Esophagus squamous epithelium (tissue), 5 donors: ENCODE measurements at regions not wholly inside any gene's neighbourhood (a gene's known extent, or its start where the extent isn't known, plus 50 kb on each side); places are given as distances from the start of the nearest gene placed in this dataset.

Experiments used
- DNase-seq: peaks from one replicate; lab custom pipeline; 2025; lab: John Stamatoyannopoulos, UW
- H3K27ac ChIP-seq, 4 donors: fragments of 200-600 bp; sonication (generic); one replicate each; pipeline ENCODE4 v1.5.1; 2016 to 2019; ENCODE audit warnings: mild to moderate bottlenecking in 1 of 4
- H3K27me3 ChIP-seq, 4 donors: fragments of 200-600 bp; sonication (generic); 1 replicate in 3 of 4; 2 replicates in 1 of 4; pipeline versions ENCODE4 v1.5.1 to v1.6.0; 2017 to 2021; ENCODE audit warnings: antibody characterized with exemption in 1 of 4
- H3K36me3 ChIP-seq, 3 donors: fragments of 200-600 bp; sonication (generic); one replicate each; pipeline ENCODE4 v1.5.1; 2016 to 2019
- H3K4me1 ChIP-seq, 3 donors: fragments of 200-600 bp; sonication (generic); one replicate each; pipeline ENCODE4 v1.5.1; 2017 to 2019
- H3K4me3 ChIP-seq, 4 donors: fragments of 200-600 bp; sonication (generic); 1 replicate in 3 of 4; 2 replicates in 1 of 4; pipeline ENCODE4 v1.5.1; 2016 to 2019; ENCODE audit warnings: mild to moderate bottlenecking in 2 of 4, moderate library complexity in 1 of 4
- H3K9me3 ChIP-seq, 3 donors: fragments of 200-600 bp; sonication (generic); one replicate each; pipeline ENCODE4 v1.5.1; 2016 to 2019
- CTCF ChIP-seq, 6 experiments: fragments of 450-650 bp in 4 of 6; fragments of 200-600 bp in 2 of 6; sonication (generic) in 2 of 6; IDR thresholded peaks; one replicate each; pipeline ENCODE4 v1.5.1; 2016 to 2019; ENCODE audit warnings: antibody characterized with exemption in 6 of 6, mild to moderate bottlenecking in 4 of 6, moderate library complexity in 4 of 6
- POLR2A ChIP-seq, 4 donors: fragments of 450-650 bp; IDR thresholded peaks; one replicate each; pipeline ENCODE4 v1.6.1; 2017; ENCODE audit warnings: antibody characterized with exemption in 4 of 4, mild to moderate bottlenecking in 4 of 4, moderate library complexity in 3 of 4
- WGBS, 2 donors: methylation state at CpG; one replicate each; pipeline ENCODE4 v1.1.5; 2018; 5-methylcytosine and 5-hydroxymethylcytosine counted together
- intact Hi-C: fragments of 100-400 bp; cut with DNase I; formaldehyde crosslinking; loops from one replicate; pipeline ENCODE4 v1.15.0; 2022
- donor health status: DM: yes; HTN: yes; CAD: no.

- Histone ChIP-seq H3K4me3 (no peak overlapping the region), H3K4me1 (no peaks in the 10 kb centered on the region), H3K27ac (no peak overlapping the region), H3K27me3 (no peaks in the 10 kb centered on the region), H3K9me3 (no peaks in the 10 kb centered on the region), H3K36me3 (no peaks in the 10 kb centered on the region)
- WGBS, 2 donors = 76 to 87% methylated on average over 7 of the region's 7 CpGs
- intact Hi-C loops = loop anchor here (10.0 kb wide), 1 partner anchor 131 kb away; no protein-coding TSS in a partner anchor
- TF ChIP-seq POLR2A (IDR thresholded peaks at IDR 0.05) (no peak), CTCF (IDR thresholded peaks at IDR 0.05) (no peak)
- no peak for DNase-seq
Observed at GRCh38 chr9:7403839-7404487, 395.6 kb downstream of the DMAC1 start.

GRCh38 chr9:7403028-7403389 lies 396.6 kb downstream of the DMAC1 start:
- intact Hi-C loops = loop anchor here (10.0 kb wide), 1 partner anchor 132 kb away; no protein-coding TSS in a partner anchor
- Histone ChIP-seq H3K4me1 (no peaks in the 10 kb centered on the region), H3K4me3 (no peak overlapping the region), H3K27ac (no peak overlapping the region), H3K27me3 (no peaks in the 10 kb centered on the region), H3K9me3 (no peaks in the 10 kb centered on the region), H3K36me3 (no peaks in the 10 kb centered on the region)
- TF ChIP-seq CTCF (IDR thresholded peaks at IDR 0.05) (no peak), POLR2A (IDR thresholded peaks at IDR 0.05) (no peak)
- no peak for DNase-seq

GRCh38 chr9:7402334-7403027 lies 397.1 kb downstream of the DMAC1 start:
- no peak overlapping the region for H3K27ac ChIP-seq
- intact Hi-C loops = loop anchor here (10.0 kb wide), 1 partner anchor 132 kb away; no protein-coding TSS in a partner anchor
- H3K4me1 ChIP-seq = no peaks in the 10 kb centered on the region
- TF ChIP-seq POLR2A (IDR thresholded peaks at IDR 0.05) (no peak), CTCF (IDR thresholded peaks at IDR 0.05) (no peak)
- no peak for DNase-seq
- no peaks in the 10 kb centered on the region for H3K27me3 ChIP-seq
- no peaks in the 10 kb centered on the region for H3K9me3 ChIP-seq
- WGBS, 2 donors = 22 to 38% methylated on average over 1 to 2 of the region's 2 CpGs
- no peak overlapping the region for H3K4me3 ChIP-seq
- no peaks in the 10 kb centered on the region for H3K36me3 ChIP-seq

- intact Hi-C loops = loop anchor here (10.0 kb wide), 1 partner anchor 134 kb away; no protein-coding TSS in a partner anchor
- DNase-seq = no peak
- no peak for TF ChIP-seq CTCF (IDR thresholded peaks at IDR 0.05)
- TF ChIP-seq POLR2A (IDR thresholded peaks at IDR 0.05) = no peak
- H3K4me1 ChIP-seq = no peaks in the 10 kb centered on the region
- no peak overlapping the region for H3K27ac ChIP-seq
- WGBS, 2 donors = 97 to 100% methylated on average over 2 of the region's 2 CpGs
- no peaks in the 10 kb centered on the region for H3K9me3 ChIP-seq
- no peaks in the 10 kb centered on the region for H3K27me3 ChIP-seq
- H3K4me3 ChIP-seq = no peak overlapping the region
- no peaks in the 10 kb centered on the region for H3K36me3 ChIP-seq
Observed at GRCh38 chr9:7401116-7401515, 398.5 kb downstream of the DMAC1 start.

- DNase-seq = no peak
- intact Hi-C loops = no loop called here
- Histone ChIP-seq H3K36me3 (no peaks in the 10 kb centered on the region), H3K4me3 (no peak overlapping the region), H3K27ac (no peak overlapping the region), H3K27me3 (no peaks in the 10 kb centered on the region), H3K4me1 (no peaks in the 10 kb centered on the region), H3K9me3 (no peaks in the 10 kb centered on the region)
- TF ChIP-seq CTCF (IDR thresholded peaks at IDR 0.05) (no peak), POLR2A (IDR thresholded peaks at IDR 0.05) (no peak)
- WGBS, 2 donors = 80 to 86% methylated on average over 8 of the region's 8 CpGs
Observed at GRCh38 chr9:7394002-7394774, 405.4 kb downstream of the DMAC1 start.
